HG02610 (cell line): ENCODE measurements at regions not wholly inside any gene's neighbourhood (a gene's known extent, or its start where the extent isn't known, plus 50 kb on each side); places are given as distances from the start of the nearest gene placed in this dataset.
"Not testable (repeated sequence)": the region's sequence is repeated elsewhere in the genome, so short reads cannot be mapped to it uniquely, and the experiment has no call there.

Experiments used
- ATAC-seq: cut with Tn5 transposase; IDR thresholded peaks from one replicate; pipeline ENCODE4 v1.9.1; 2021; ENCODE audit warnings: mild to moderate bottlenecking, moderate library complexity; ENCODE audit not compliant: unreplicated experiment

- no peak for ATAC-seq
These were observed 247.7 kb upstream of the RFX3 start for GRCh38 chr9:3773362-3774060.

- ATAC-seq: no peak
These were observed 243.8 kb upstream of the RFX3 start for GRCh38 chr9:3769646-3770045.

GRCh38 chr9:3768712-3769457 lies 243.1 kb upstream of the RFX3 start:
- ATAC-seq: no peak

- ATAC-seq: no peak
These were observed 242.5 kb upstream of the RFX3 start for GRCh38 chr9:3768286-3768685.

- no peak for ATAC-seq
These were observed 236.3 kb upstream of the RFX3 start for GRCh38 chr9:3762076-3762475.

GRCh38 chr9:3760031-3760430 lies 234.2 kb upstream of the RFX3 start:
- no peak for ATAC-seq

- no peak for ATAC-seq
These were observed 233.2 kb upstream of the RFX3 start for GRCh38 chr9:3758816-3759576.

GRCh38 chr9:3756071-3756470 lies 230.3 kb upstream of the RFX3 start:
- no peak for ATAC-seq

GRCh38 chr9:3751125-3751758 lies 225.4 kb upstream of the RFX3 start:
- no peak for ATAC-seq

- no peak for ATAC-seq
These were observed 224.5 kb upstream of the RFX3 start for GRCh38 chr9:3750321-3750720.

GRCh38 chr9:3746296-3747275 lies 220.8 kb upstream of the RFX3 start:
- ATAC-seq: peak; percentile 83

GRCh38 chr9:3743901-3744413 lies 218.2 kb upstream of the RFX3 start:
- ATAC-seq: no peak

GRCh38 chr9:3742586-3742985 lies 216.8 kb upstream of the RFX3 start:
- no peak for ATAC-seq

GRCh38 chr9:3741729-3742128 lies 215.9 kb upstream of the RFX3 start:
- no peak for ATAC-seq

GRCh38 chr9:3740690-3741419 lies 215.1 kb upstream of the RFX3 start:
- ATAC-seq: no peak

- no peak for ATAC-seq
These were observed 210.4 kb upstream of the RFX3 start for GRCh38 chr9:3736161-3736560.

- ATAC-seq: no peak
These were observed 209.4 kb upstream of the RFX3 start for GRCh38 chr9:3735251-3735650.

GRCh38 chr9:3733527-3734262 lies 207.9 kb upstream of the RFX3 start:
- ATAC-seq: not testable (repeated sequence)

- ATAC-seq: no peak
These were observed 207.2 kb upstream of the RFX3 start for GRCh38 chr9:3733039-3733408.
